ENCODE measurements at regions not wholly inside any gene's neighbourhood (a gene's known extent, or its start where the extent isn't known, plus 50 kb on each side); places are given as distances from the start of the nearest gene placed in this dataset.

DNA sequence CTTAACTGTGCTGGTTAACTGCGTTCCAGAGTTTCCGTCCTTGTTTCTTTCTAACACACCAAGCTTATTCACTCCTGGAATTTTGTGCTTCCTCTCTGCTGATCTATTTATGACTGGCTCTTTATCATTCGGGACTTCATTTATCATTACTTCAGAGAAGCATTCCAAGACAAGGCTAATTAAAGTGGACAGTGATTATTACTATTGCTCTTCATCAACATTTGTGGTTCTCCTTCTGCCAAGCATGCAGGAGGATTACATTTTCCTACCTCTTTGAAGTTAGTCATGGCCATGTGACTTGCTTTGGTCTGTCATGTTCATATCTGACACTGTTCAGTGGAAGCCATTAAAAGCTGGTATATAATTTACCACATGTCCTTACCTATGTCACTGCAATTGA, 172.4 kb upstream of the AGR3 start:
- H3K4me1 ChIP-seq, result no peaks in the 10 kb centered on the region
- no peak overlapping the region for H3K4me3 ChIP-seq
- DNase-seq (ENCODE audit: extremely low spot score in 2 of 2), result no peak
- H3K27ac ChIP-seq, result no peak overlapping the region
- TF ChIP-seq, protein P1, sequence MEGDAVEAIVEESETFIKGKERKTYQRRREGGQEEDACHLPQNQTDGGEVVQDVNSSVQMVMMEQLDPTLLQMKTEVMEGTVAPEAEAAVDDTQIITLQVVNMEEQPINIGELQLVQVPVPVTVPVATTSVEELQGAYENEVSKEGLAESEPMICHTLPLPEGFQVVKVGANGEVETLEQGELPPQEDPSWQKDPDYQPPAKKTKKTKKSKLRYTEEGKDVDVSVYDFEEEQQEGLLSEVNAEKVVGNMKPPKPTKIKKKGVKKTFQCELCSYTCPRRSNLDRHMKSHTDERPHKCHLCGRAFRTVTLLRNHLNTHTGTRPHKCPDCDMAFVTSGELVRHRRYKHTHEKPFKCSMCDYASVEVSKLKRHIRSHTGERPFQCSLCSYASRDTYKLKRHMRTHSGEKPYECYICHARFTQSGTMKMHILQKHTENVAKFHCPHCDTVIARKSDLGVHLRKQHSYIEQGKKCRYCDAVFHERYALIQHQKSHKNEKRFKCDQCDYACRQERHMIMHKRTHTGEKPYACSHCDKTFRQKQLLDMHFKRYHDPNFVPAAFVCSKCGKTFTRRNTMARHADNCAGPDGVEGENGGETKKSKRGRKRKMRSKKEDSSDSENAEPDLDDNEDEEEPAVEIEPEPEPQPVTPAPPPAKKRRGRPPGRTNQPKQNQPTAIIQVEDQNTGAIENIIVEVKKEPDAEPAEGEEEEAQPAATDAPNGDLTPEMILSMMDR (IDR thresholded peaks at IDR 0.05), result no peak
- TF ChIP-seq POLR2AphosphoS5 (IDR thresholded peaks at IDR 0.05; ENCODE audit: insufficient read depth in 1 of 2, low read depth in 1 of 2) (no peak), POLR2A (IDR thresholded peaks at IDR 0.05) (no peak)
- intact Hi-C loops (cut with DNase I), result no loop called here
- H3K36me3 ChIP-seq, result no peaks in the 10 kb centered on the region
- H3K27me3 ChIP-seq, result no peaks in the 10 kb centered on the region
- no peaks in the 10 kb centered on the region for H3K9me3 ChIP-seq

DNA sequence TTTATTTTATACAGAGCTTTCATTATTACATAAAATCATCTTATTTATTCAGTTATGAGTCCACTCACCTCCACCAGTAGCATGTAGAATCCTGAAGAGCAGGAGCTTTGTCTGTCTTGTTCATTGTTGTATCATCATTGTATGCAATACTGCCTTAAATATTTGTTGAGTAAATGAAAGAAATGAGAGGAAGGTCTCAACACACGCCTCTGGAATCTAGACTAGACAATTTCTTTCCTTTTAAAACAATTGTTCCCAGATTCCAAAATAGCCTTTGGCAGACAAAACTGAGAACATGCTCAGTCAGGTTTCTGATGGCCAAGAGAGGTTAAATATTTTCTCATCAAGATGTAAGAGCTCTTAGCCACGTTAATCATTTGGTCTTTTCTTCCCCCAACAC, 173.1 kb upstream of the AGR3 start:
- H3K9me3 ChIP-seq, result no peaks in the 10 kb centered on the region
- H3K27ac ChIP-seq, result no peak overlapping the region
- H3K36me3 ChIP-seq, result no peaks in the 10 kb centered on the region
- DNase-seq (ENCODE audit: extremely low spot score in 2 of 2), result no peak
- no peak overlapping the region for H3K4me3 ChIP-seq
- intact Hi-C loops (cut with DNase I), result no loop called here
- no peak for TF ChIP-seq POLR2A (IDR thresholded peaks at IDR 0.05)
- no peak for TF ChIP-seq POLR2AphosphoS5 (IDR thresholded peaks at IDR 0.05; ENCODE audit: insufficient read depth in 1 of 2, low read depth in 1 of 2)
- TF ChIP-seq, protein P1 (IDR thresholded peaks at IDR 0.05), result no peak
- no peaks in the 10 kb centered on the region for H3K4me1 ChIP-seq
- no peaks in the 10 kb centered on the region for H3K27me3 ChIP-seq

DNA sequence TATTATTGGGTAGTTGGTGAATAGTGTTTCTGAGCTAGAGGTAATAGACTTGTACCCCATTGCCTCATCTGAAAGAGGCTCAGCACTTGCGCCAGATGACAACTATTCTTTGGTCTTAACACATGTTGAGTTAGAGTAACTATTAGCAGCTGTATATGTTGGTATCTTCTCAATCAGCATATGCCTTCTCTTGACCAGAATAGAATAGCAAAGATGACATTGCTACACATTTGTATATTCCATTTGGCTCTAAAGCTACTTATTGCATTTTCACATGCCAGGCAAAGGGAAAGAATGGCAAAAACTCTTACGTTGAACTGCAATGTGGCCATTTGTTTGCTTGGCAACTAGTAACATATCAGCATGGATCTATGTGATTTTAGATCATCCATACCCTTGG, 173.8 kb upstream of the AGR3 start:
- H3K4me3 ChIP-seq, result no peak overlapping the region
- H3K27me3 ChIP-seq, result no peaks in the 10 kb centered on the region
- H3K4me1 ChIP-seq, result no peaks in the 10 kb centered on the region
- no peaks in the 10 kb centered on the region for H3K9me3 ChIP-seq
- no peaks in the 10 kb centered on the region for H3K36me3 ChIP-seq
- DNase-seq (ENCODE audit: extremely low spot score in 2 of 2), result no peak
- no peak overlapping the region for H3K27ac ChIP-seq
- TF ChIP-seq, protein P1 (IDR thresholded peaks at IDR 0.05), result no peak
- TF ChIP-seq POLR2A (IDR thresholded peaks at IDR 0.05) (no peak), POLR2AphosphoS5 (IDR thresholded peaks at IDR 0.05; ENCODE audit: insufficient read depth in 1 of 2, low read depth in 1 of 2) (no peak)
- intact Hi-C loops (cut with DNase I), result no loop called here

DNA sequence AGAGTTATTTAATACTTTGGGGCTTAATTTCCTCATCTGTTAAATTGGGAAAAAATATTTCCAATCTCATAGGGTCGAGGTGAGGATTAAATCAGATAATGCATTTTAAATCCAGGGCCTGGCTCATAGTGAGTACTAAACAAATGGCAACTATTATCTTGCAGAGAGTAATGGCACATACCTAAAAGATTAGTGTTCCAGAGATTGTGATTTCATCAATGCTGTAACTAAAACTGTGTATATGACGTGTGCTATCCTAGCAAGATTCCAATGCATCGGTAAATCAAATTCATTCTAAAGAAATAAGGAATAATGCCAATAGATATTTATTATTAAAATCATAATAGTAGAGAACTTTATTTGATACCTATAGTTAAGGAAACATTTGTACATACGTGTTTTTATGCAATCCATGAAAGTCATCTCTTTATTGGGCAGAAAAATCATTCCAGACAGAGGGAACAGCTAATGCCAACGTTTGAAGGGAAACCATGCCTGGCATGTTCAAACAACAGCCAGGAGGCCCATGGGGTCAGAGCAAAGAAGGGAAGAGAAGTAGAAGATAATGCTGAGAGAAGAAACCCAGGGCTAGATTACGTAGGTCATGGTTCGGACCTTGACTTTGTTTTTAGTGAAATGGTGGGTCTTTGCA, 174.8 kb upstream of the AGR3 start:
- intact Hi-C loops (cut with DNase I), result no loop called here
- TF ChIP-seq POLR2A (IDR thresholded peaks at IDR 0.05) (no peak), POLR2AphosphoS5 (IDR thresholded peaks at IDR 0.05; ENCODE audit: insufficient read depth in 1 of 2, low read depth in 1 of 2) (no peak)
- TF ChIP-seq, protein P1 (IDR thresholded peaks at IDR 0.05), result no peak
- no peaks in the 10 kb centered on the region for H3K4me1 ChIP-seq
- no peak for DNase-seq (ENCODE audit: extremely low spot score in 2 of 2)
- H3K27ac ChIP-seq, result no peak overlapping the region
- H3K36me3 ChIP-seq, result no peaks in the 10 kb centered on the region
- H3K27me3 ChIP-seq, result no peaks in the 10 kb centered on the region
- H3K9me3 ChIP-seq, result no peaks in the 10 kb centered on the region
- H3K4me3 ChIP-seq, result no peak overlapping the region

DNA sequence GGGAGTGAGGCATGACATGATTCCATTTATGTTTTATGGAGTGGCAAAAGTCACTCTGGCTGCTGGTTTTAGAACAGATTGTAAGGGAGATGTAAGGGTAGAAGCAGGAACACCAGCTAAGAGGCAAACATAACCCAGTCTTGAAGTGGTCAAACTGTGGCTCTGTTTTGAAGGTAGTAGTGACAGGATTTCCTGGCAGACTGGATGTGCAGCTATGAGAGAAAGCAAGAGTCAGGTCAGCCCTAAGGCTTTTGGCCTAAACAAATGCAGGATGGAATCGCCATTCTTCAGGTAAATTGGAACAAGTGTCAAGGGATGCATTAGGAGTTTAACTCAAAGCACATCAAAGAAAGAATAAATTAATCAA, 175.3 kb upstream of the AGR3 start:
- no peak overlapping the region for H3K4me3 ChIP-seq
- intact Hi-C loops (cut with DNase I), result no loop called here
- H3K27ac ChIP-seq, result no peak overlapping the region

More for the DNA sequence above, 175.3 kb upstream of the AGR3 start:
- TF ChIP-seq POLR2A (IDR thresholded peaks at IDR 0.05) (no peak), POLR2AphosphoS5 (IDR thresholded peaks at IDR 0.05; ENCODE audit: insufficient read depth in 1 of 2, low read depth in 1 of 2) (no peak)
- TF ChIP-seq, protein P1 (IDR thresholded peaks at IDR 0.05), result no peak
- H3K9me3 ChIP-seq, result no peaks in the 10 kb centered on the region
- no peaks in the 10 kb centered on the region for H3K27me3 ChIP-seq
- H3K4me1 ChIP-seq, result no peaks in the 10 kb centered on the region
- no peaks in the 10 kb centered on the region for H3K36me3 ChIP-seq
- no peak for DNase-seq (ENCODE audit: extremely low spot score in 2 of 2)

All from vagina (tissue), 2 donors.